ENCODE measurements at regions not wholly inside any gene's neighbourhood (a gene's known extent, or its start where the extent isn't known, plus 50 kb on each side); places are given as distances from the start of the nearest gene placed in this dataset.

- Histone ChIP-seq H3K79me1 (ENCODE audit: low read depth in 1 of 2, low read length in 2 of 2) (no peaks in the 10 kb centered on the region), H3K36me3 (ENCODE audit: control insufficient read depth, insufficient read depth, low read length) (no peaks in the 10 kb centered on the region)
Observed at GRCh38 chr7:94104301-94104700, 100.1 kb upstream of the BET1 start.

More at GRCh38 chr7:94104301-94104700, 100.1 kb upstream of the BET1 start:
- H3K56ac ChIP-seq (ENCODE audit: extremely low read depth, insufficient read depth, low read length) = no peak overlapping the region
- no peak overlapping the region; the same call in 1 of the 2 replicates for H2AK5ac ChIP-seq (ENCODE audit: low read depth, low read length)
- H3K23ac ChIP-seq (ENCODE audit: low read depth, low read length) = no peak overlapping the region
- BruUV-seq (replicated peaks) = no TSS peak
- H3K27ac ChIP-seq (ENCODE audit: insufficient read depth, low read length) = no peak overlapping the region
- no peak overlapping the region for H3K4ac ChIP-seq (ENCODE audit: low read depth, low read length)
- H3K4me2 ChIP-seq (ENCODE audit: low read depth, low read length) = no peak overlapping the region
- peaks cover 7% of the 10 kb centered on the region for H3K4me1 ChIP-seq (ENCODE audit: control insufficient read depth, insufficient read depth, low read length)
- H2AFZ ChIP-seq (replicated peaks; ENCODE audit: low read length, poor library complexity) = no peak overlapping the region
- peak overlapping the region; percentile 26; the same call in 1 of the 2 replicates for H3K14ac ChIP-seq (replicated peaks; ENCODE audit: low read depth, low read length)
- H2AK9ac ChIP-seq (replicated peaks; ENCODE audit: low read depth, low read length, poor library complexity) = no peak overlapping the region
- H4K5ac ChIP-seq (ENCODE audit: low read depth, low read length) = peak overlapping the region; percentile 9; the same call in 1 of the 2 replicates
- POLR2A ChIA-PET (ENCODE audit: unreplicated experiment) = no interaction called here
- no peaks in the 10 kb centered on the region; the same call in 1 of the 2 replicates for H3K9me1 ChIP-seq (ENCODE audit: insufficient read depth, low read length)
- H3K9ac ChIP-seq (ENCODE audit: low read depth, low read length) = no peak overlapping the region
- dilution Hi-C loops (cut with HindIII; ENCODE audit: low sequenced_read_pairs, unreplicated experiment) = no loop called here
- intact Hi-C loops (cut with micrococcal nuclease) = no loop called here
- no peaks in the 10 kb centered on the region for H3K9me3 ChIP-seq (ENCODE audit: control insufficient read depth, insufficient read depth, low read length)
- TF ChIP-seq BHLHE40 (IDR thresholded peaks at IDR 0.05; ENCODE audit: low read depth, low read length) (no peak), RCOR1 (IDR thresholded peaks at IDR 0.05; ENCODE audit: insufficient replicate concordance, low read length) (no peak), SMC3 (IDR thresholded peaks at IDR 0.05; ENCODE audit: low read depth, low read length) (no peak)
- H2BK15ac ChIP-seq (ENCODE audit: low read depth, low read length) = no peak overlapping the region
- WGBS, 2 experiments (ENCODE audit: extremely low coverage in 2 of 2, insufficient read length in 1 of 2) = no CpG with 5 or more reads among the region's 1 CpG
- in situ Hi-C loops (cut with MboI; ENCODE audit: low sequenced_read_pairs) = no loop called here
- H2BK5ac ChIP-seq (ENCODE audit: low read depth, low read length, poor library complexity, severe bottlenecking) = no peak overlapping the region
- DNase-seq (no peak), ATAC-seq (ENCODE audit: low read depth) (no peak; the same call in 1 of the 2 replicates)
- no peak overlapping the region for H3K4me3 ChIP-seq (ENCODE audit: insufficient read depth, low read depth, low read length)
- CTCF ChIA-PET = no interaction called here
- no peaks in the 10 kb centered on the region for H4K20me1 ChIP-seq (ENCODE audit: insufficient read depth, low read length)
- no peak overlapping the region for H3K18ac ChIP-seq (ENCODE audit: low read depth, low read length)
- H2BK20ac ChIP-seq (ENCODE audit: low read depth, low read length) = no peak overlapping the region
- H4K8ac ChIP-seq (ENCODE audit: low read depth in 2 of 2, low read length in 2 of 2) = no peak overlapping the region
- H4K91ac ChIP-seq (ENCODE audit: insufficient read depth, low read depth, low read length) = no peak overlapping the region
- no peak overlapping the region for H2BK120ac ChIP-seq (ENCODE audit: low read depth, low read length)
- no peaks in the 10 kb centered on the region for H3K27me3 ChIP-seq (ENCODE audit: control insufficient read depth, insufficient read depth, low read length)

All from IMR-90 (cell line).